Dedifferentiated amniotic fluid mesenchymal stem cell (primary cell): ENCODE measurements at regions not wholly inside any gene's neighbourhood (a gene's known extent, or its start where the extent isn't known, plus 50 kb on each side); places are given as distances from the start of the nearest gene placed in this dataset.

Experiments used
- DNase-seq: peaks from one replicate; pipeline ENCODE4 v3.0.0-alpha.2; 2016; ENCODE audit errors: extremely low spot score

DNA sequence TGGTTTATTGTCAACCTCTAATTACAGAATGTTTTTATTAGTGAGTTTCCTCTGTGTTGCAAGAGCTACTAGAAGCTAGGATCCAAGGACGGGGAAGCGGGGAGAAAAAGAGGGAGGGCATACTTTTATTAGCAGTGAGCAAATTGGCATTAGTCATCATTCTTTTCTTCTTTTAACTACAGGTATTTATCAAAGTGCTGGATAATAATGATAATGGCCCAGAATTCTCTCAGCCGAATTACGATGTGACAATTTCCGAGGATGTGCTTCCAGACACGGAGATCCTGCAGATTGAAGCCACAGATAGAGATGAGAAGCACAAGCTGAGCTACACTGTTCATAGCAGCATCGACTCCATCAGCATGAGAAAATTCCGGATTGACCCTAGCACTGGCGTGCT is 179.7 kb upstream of the MTNR1B start:
- DNase-seq, result no peak

GRCh38 chr11:92790366-92790765 is 179.1 kb upstream of the MTNR1B start:
- no peak for DNase-seq

GRCh38 chr11:92790926-92791616 is 178.4 kb upstream of the MTNR1B start:
- DNase-seq, result no peak

GRCh38 chr11:92791886-92792285 is 177.6 kb upstream of the MTNR1B start:
- no peak for DNase-seq

DNA sequence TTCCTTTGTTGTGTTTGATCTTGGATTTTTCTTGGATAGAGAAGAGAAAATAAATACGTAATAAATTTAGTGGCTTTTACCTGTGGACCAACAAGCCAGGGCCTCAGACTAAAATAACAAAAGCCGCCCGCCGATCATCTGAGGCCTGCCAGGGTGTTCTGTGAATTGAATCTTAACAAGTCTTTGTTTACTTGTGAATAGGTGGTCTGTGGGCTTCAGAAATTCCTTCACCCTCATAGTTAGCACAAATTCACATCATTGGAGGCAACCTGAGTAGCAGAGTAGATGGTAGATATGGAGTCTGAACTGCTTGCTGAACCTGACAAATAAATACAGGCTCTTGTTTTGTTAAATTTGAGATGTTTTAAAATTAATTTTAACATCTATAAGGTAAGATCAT is 176.3 kb upstream of the MTNR1B start:
- no peak for DNase-seq

DNA sequence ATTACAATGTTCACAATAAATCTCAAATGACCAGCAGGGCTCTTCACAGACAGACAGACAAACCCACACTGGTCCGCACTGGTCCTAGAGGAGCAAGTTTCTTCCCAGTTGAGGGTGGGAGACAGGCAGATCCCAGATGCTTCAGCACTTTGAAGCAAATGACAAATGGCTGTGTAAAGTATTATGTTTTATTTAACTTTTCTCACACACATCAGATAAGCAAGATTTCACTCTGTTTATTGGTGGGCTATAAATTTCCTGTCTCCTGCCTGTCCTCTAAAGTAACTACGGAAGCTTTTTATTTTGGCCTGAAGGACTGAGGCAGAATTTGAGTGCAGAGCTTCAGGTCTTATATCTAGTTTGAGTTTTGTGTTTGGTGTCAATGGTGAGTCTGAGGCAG is 174.7 kb upstream of the MTNR1B start:
- no peak for DNase-seq

- DNase-seq, result no peak
Observed at GRCh38 chr11:92796744-92797143, 172.7 kb upstream of the MTNR1B start.

- no peak for DNase-seq
Observed at GRCh38 chr11:92797874-92798273, 171.6 kb upstream of the MTNR1B start.

DNA sequence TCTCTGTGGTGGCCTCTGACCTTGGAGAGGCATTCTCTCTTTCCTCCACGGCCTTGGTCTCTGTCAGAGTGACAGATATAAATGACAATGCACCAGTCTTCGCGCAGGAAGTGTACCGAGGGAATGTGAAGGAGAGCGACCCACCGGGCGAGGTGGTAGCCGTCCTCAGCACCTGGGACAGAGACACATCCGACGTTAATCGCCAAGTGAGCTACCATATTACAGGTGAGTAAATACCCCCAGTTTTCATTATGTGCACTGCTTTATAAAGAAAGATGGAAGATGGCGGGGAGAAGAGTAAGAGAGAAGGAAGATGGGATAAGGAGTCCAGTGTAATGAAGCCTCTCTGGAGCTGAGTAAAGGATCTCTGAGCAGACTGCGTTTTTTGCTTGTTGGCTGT is 167.8 kb upstream of the MTNR1B start:
- no peak for DNase-seq

- DNase-seq, result no peak
Observed at GRCh38 chr11:92802644-92803043, 166.8 kb upstream of the MTNR1B start.

GRCh38 chr11:92803391-92803790 is 166.1 kb upstream of the MTNR1B start:
- DNase-seq, result no peak

DNA sequence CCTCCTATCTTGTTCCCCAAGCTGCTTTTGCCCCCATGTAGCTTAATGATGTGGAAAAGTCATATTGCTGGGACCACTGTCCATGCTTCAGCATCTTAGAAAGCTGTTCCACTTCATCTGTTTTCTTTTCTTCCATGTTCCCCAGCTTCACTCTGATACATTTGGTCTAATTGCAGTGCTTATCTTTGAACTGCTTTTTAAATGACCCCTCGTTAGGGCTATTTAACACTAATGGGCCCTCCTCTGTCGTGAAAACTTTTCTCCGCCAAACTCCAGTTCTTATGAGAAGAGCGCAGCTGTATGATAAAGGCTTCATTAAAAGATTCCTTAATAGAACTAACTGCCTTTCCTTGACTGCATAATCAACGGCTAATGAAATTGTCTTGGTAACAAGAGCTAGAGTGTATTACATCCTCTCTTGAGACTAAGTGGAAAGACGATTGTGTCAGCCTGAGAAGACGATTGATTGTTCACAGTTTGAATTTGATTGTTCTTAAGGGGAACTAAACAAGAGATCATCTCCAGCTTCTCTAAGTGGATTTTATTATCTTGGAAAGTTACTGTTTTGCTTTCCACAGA is 165.0 kb upstream of the MTNR1B start:
- no peak for DNase-seq

DNA sequence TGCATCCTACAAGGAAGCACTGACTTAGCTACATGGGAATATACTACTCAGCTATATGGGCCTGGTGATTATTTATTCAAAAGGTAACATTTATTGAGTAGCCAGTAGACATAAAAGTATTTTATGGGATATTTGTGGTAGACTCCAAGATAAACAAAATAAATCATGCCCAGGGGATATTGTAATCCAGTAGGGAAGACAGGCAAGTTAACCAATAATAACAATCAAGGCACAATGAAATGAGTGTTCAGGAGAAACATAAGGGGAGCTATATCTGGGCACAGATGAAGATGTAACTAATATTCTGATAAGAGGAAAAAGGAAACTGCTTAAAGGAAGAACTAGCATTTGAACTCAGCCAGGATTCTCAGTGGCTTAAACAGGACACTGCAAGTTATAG is 161.4 kb upstream of the MTNR1B start:
- DNase-seq, result no peak

DNA sequence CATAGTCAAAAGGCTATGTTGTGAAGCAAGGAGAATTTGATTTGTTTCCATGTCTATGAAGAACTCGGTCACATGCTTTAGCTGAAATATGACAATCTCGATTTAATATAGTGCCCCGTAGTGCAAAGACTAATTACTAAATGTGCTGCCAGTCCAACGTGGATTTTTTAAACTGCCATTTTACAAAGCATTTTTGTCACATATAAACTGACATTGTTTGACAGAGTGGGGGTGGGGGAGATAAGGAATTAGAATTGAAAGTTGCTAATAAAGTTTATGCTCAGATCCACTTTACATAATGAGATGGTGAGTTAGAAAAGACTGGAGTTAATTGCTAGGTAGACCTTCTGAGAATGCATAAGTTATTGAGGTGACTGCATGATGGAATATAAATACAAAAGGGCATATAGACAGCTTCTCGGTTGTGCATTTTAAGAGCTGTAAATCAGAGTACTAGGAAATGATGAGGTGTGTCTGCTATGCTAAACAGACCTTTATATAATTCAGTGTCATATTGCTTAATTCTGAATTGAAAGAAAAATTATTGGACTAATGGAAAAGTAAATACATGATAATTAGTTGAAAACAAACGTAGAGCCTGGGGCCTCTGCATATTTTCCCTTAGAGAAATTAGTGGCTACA is 158.9 kb upstream of the MTNR1B start:
- no peak for DNase-seq

DNA sequence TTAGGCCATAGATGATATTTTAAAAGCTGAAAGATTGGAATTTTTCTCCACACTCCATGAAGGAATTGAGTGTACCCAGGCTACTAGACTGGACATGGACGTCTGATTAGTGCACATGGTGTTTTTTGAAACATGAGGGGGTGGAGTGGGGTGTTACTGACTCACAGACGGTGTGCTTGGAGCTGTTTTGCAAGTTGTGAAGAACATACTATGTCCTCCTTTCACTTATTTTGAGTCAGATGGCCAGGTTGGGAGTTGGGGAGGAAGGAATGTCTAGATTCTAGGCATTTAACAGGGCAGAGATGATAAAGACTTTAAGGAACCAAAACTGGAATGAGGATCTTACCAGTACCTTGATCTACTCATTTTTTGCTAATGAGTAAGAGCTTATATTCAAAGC is 158.1 kb upstream of the MTNR1B start:
- DNase-seq, result no peak

GRCh38 chr11:92812841-92813240 is 156.6 kb upstream of the MTNR1B start:
- DNase-seq, result no peak

- no peak for DNase-seq
Observed at GRCh38 chr11:92819830-92820229, 149.6 kb upstream of the MTNR1B start.

DNA sequence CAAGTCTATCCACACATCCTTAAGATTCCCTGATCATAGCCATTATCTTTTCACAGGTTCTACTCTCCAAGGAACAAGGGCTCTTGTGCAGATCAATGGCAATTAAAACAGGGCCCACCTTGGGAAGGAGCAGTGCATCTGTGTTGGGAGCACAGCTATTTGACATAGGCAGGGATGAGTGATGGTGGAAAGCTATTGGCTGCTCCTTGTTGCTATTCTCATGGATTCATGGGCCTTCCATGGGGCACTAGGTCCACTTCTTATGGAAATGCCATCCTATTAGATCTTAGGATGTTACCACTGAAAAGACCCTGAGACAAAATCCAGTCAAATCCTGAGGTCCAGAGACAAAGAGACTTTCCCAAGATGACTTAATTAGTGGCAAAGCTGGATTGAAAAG is 148.6 kb upstream of the MTNR1B start:
- DNase-seq, result no peak

- DNase-seq, result no peak
Observed at GRCh38 chr11:92822410-92822809, 147.0 kb upstream of the MTNR1B start.

GRCh38 chr11:92826136-92826535 is 143.3 kb upstream of the MTNR1B start:
- DNase-seq, result no peak

GRCh38 chr11:92826603-92827002 is 142.8 kb upstream of the MTNR1B start:
- DNase-seq, result no peak

GRCh38 chr11:92827132-92827531 is 142.3 kb upstream of the MTNR1B start:
- no peak for DNase-seq

GRCh38 chr11:92828556-92828955 is 140.9 kb upstream of the MTNR1B start:
- no peak for DNase-seq

GRCh38 chr11:92829121-92829520 is 140.3 kb upstream of the MTNR1B start:
- no peak for DNase-seq
